Neuronal stem cell (in vitro differentiated cells): ENCODE measurements at regions not wholly inside any gene's neighbourhood (a gene's known extent, or its start where the extent isn't known, plus 50 kb on each side); places are given as distances from the start of the nearest gene placed in this dataset.

Experiments used
- DNase-seq: peaks from one replicate; pipeline ENCODE4 v3.0.0-alpha.2; 2013; ENCODE audit warnings: low spot score
- H2AFZ ChIP-seq: one replicate; pipeline ENCODE4 v1.6.1; 2013; ENCODE audit warnings: mild to moderate bottlenecking, low read length, inconsistent platforms
- H2AK5ac ChIP-seq: 2 replicates; pipeline ENCODE4 v1.6.1; 2013; ENCODE audit warnings: low read depth, mild to moderate bottlenecking, inconsistent platforms, low read length, moderate library complexity, mixed read lengths
- H2BK120ac ChIP-seq: 2 replicates; pipeline ENCODE4 v1.6.1; 2013; ENCODE audit warnings: low read depth, mild to moderate bottlenecking, inconsistent platforms, low read length, moderate library complexity, mixed read lengths
- H2BK12ac ChIP-seq: one replicate; pipeline ENCODE4 v1.6.1; 2013; ENCODE audit warnings: low read length, inconsistent platforms
- H2BK15ac ChIP-seq: 2 replicates; pipeline ENCODE4 v1.6.1; 2013; ENCODE audit warnings: mild to moderate bottlenecking, low read length, inconsistent platforms, mixed read lengths
- H2BK5ac ChIP-seq: one replicate; pipeline ENCODE4 v1.6.1; 2013; ENCODE audit warnings: inconsistent platforms, mild to moderate bottlenecking, low read length, moderate library complexity
- H3K14ac ChIP-seq: one replicate; pipeline ENCODE4 v1.6.1; 2013; ENCODE audit warnings: low read length, inconsistent platforms
- H3K18ac ChIP-seq: 2 replicates; pipeline ENCODE4 v1.6.1; 2013; ENCODE audit warnings: low read length, inconsistent platforms
- H3K23ac ChIP-seq: 2 replicates; pipeline ENCODE4 v1.6.1; 2013; ENCODE audit warnings: low read depth, mild to moderate bottlenecking, mixed read lengths, low read length, inconsistent platforms; ENCODE audit not compliant: poor library complexity
- H3K27ac ChIP-seq: replicated peaks from 3 replicates; pipeline ENCODE4 v1.5.1; 2013; ENCODE audit warnings: low read length, inconsistent platforms
- H3K27me3 ChIP-seq, 3 experiments: 2 replicates each; pipeline ENCODE4 v1.6.1; 2013; ENCODE audit warnings: low read length in 3 of 3, mild to moderate bottlenecking in 2 of 3, inconsistent platforms in 1 of 3, low read depth in 1 of 3, mixed read lengths in 1 of 3, moderate library complexity in 1 of 3; ENCODE audit not compliant: control insufficient read depth in 3 of 3, insufficient read depth in 3 of 3
- H3K36me3 ChIP-seq, 2 donors: replicated peaks in 1 of 2; 2 replicates each; pipeline ENCODE4 v1.6.1; 2013; ENCODE audit warnings: low read length in 2 of 2; ENCODE audit not compliant: control insufficient read depth in 2 of 2, insufficient read depth in 2 of 2
- H3K4ac ChIP-seq: 2 replicates; pipeline ENCODE4 v1.6.1; 2013; ENCODE audit warnings: inconsistent platforms, mild to moderate bottlenecking, low read length, moderate library complexity
- H3K4me1 ChIP-seq, 2 donors: 1 replicate in 1 of 2; 2 replicates in 1 of 2; pipeline ENCODE4 v1.6.1; 2013; ENCODE audit warnings: low read length in 2 of 2, low read depth in 1 of 2; ENCODE audit not compliant: control insufficient read depth in 2 of 2, insufficient read depth in 1 of 2
- H3K4me2 ChIP-seq: one replicate; pipeline ENCODE4 v1.6.1; 2013; ENCODE audit warnings: mild to moderate bottlenecking, low read length, inconsistent platforms; ENCODE audit not compliant: insufficient read depth, poor library complexity, severe bottlenecking
- H3K4me3 ChIP-seq, 2 donors: 2 replicates each; pipeline ENCODE4 v1.5.1; 2013; ENCODE audit warnings: low read length in 2 of 2, mild to moderate bottlenecking in 2 of 2, inconsistent platforms in 1 of 2, moderate library complexity in 1 of 2
- H3K79me1 ChIP-seq: one replicate; pipeline ENCODE4 v1.6.1; 2013; ENCODE audit warnings: low read depth, mild to moderate bottlenecking, inconsistent platforms, low read length, moderate library complexity
- H3K9ac ChIP-seq: one replicate; pipeline ENCODE4 v1.6.1; 2013; ENCODE audit warnings: mild to moderate bottlenecking, low read depth, low read length, inconsistent platforms; ENCODE audit not compliant: poor library complexity
- H3K9me3 ChIP-seq, 2 donors: replicated peaks in 1 of 2; 2 replicates each; pipeline versions ENCODE3 to v1.6.1; 2013; ENCODE audit warnings: low read length in 2 of 2, mild to moderate bottlenecking in 2 of 2, inconsistent platforms in 1 of 2, low read depth in 1 of 2, mixed read lengths in 1 of 2, moderate library complexity in 1 of 2; ENCODE audit not compliant: control insufficient read depth in 2 of 2, insufficient read depth in 1 of 2
- H4K8ac ChIP-seq: one replicate; pipeline ENCODE4 v1.6.1; 2013; ENCODE audit warnings: low read depth, mild to moderate bottlenecking, inconsistent platforms, low read length, moderate library complexity
- H4K91ac ChIP-seq: one replicate; pipeline ENCODE4 v1.6.1; 2013; ENCODE audit warnings: low read length, low read depth, mild to moderate bottlenecking, inconsistent platforms; ENCODE audit not compliant: poor library complexity
- WGBS, 2 donors: extraction: QIAGEN DNeasy Blood & Tissue Kit; methylation state at CpG; one replicate each; pipeline ENCODE4 v1.1.7; 2013; ENCODE audit warnings: missing lambda C conversion rate in 2 of 2, mixed read lengths in 1 of 2; ENCODE audit not compliant: insufficient read length in 2 of 2, insufficient replicate concordance in 1 of 2; ENCODE audit errors: extremely low coverage in 2 of 2; 5-methylcytosine and 5-hydroxymethylcytosine counted together

- Histone ChIP-seq H3K9ac (no peak overlapping the region), H3K18ac (no peak overlapping the region), H2BK15ac (no peak overlapping the region), H3K23ac (no peak overlapping the region), H3K4ac (no peak overlapping the region), H3K4me2 (no peak overlapping the region), H4K8ac (no peak overlapping the region), H2BK12ac (no peak overlapping the region), H2BK120ac (no peak overlapping the region), H3K14ac (no peak overlapping the region), H3K4me1 (no peaks in the 10 kb centered on the region), H2BK5ac (no peak overlapping the region), H3K4me3 (no peak overlapping the region), H3K27me3 (peaks cover 0 to 5% (median 0%) of the 10 kb centered on the region in 3 experiments), H2AFZ (no peak overlapping the region), H2AK5ac (no peak overlapping the region), H3K79me1 (no peaks in the 10 kb centered on the region), H3K9me3 (no peaks in the 10 kb centered on the region), H4K91ac (no peak overlapping the region), H3K27ac (no peak overlapping the region), H3K36me3 (no peaks in the 10 kb centered on the region)
- WGBS, 2 donors, result no CpG with 5 or more reads among the region's 3 CpGs
- DNase-seq, result no peak
These were observed 72.8 kb upstream of the RAI2 start for GRCh38 chrX:17933856-17934255.

GRCh38 chrX:17932781-17933180 lies 71.7 kb upstream of the RAI2 start:
- no peak overlapping the region for H2AFZ ChIP-seq
- H3K14ac ChIP-seq, result no peak overlapping the region
- H3K36me3 ChIP-seq, result no peaks in the 10 kb centered on the region
- H3K23ac ChIP-seq, result no peak overlapping the region
- H3K27me3 ChIP-seq, result peaks cover 0 to 10% (median 0%) of the 10 kb centered on the region in 3 experiments
- no peak overlapping the region for H3K4me3 ChIP-seq
- H4K8ac ChIP-seq, result no peak overlapping the region
- H3K27ac ChIP-seq, result no peak overlapping the region
- no peak overlapping the region for H2BK5ac ChIP-seq
- no peak overlapping the region for H2BK15ac ChIP-seq
- WGBS, 2 donors, result no CpG with 5 or more reads among the region's 4 CpGs
- H3K4me2 ChIP-seq, result no peak overlapping the region
- H2BK120ac ChIP-seq, result no peak overlapping the region
- H3K9me3 ChIP-seq, result no peaks in the 10 kb centered on the region
- H2AK5ac ChIP-seq, result no peak overlapping the region
- H4K91ac ChIP-seq, result no peak overlapping the region
- no peak overlapping the region for H3K9ac ChIP-seq
- no peaks in the 10 kb centered on the region for H3K79me1 ChIP-seq
- DNase-seq, result no peak
- no peak overlapping the region for H2BK12ac ChIP-seq
- H3K4me1 ChIP-seq, result no peaks in the 10 kb centered on the region
- no peak overlapping the region for H3K18ac ChIP-seq
- H3K4ac ChIP-seq, result no peak overlapping the region

- H3K27ac ChIP-seq, result no peak overlapping the region
These were observed 70.8 kb upstream of the RAI2 start for GRCh38 chrX:17931855-17932254.

GRCh38 chrX:17930850-17931249 lies 69.8 kb upstream of the RAI2 start:
- H3K79me1 ChIP-seq, result no peaks in the 10 kb centered on the region
- no peak overlapping the region for H3K23ac ChIP-seq
- H4K8ac ChIP-seq, result no peak overlapping the region
- no peak overlapping the region for H2AFZ ChIP-seq
- no peak overlapping the region for H3K18ac ChIP-seq
- no peak for DNase-seq
- H3K9me3 ChIP-seq, result no peaks in the 10 kb centered on the region
- peaks cover 0 to 10% (median 0%) of the 10 kb centered on the region in 3 experiments for H3K27me3 ChIP-seq
- H2BK5ac ChIP-seq, result no peak overlapping the region
- H3K9ac ChIP-seq, result no peak overlapping the region
- no peak overlapping the region for H2BK12ac ChIP-seq
- H2AK5ac ChIP-seq, result no peak overlapping the region
- H3K4me1 ChIP-seq, result no peaks in the 10 kb centered on the region
- no peak overlapping the region for H2BK15ac ChIP-seq
- no peak overlapping the region for H3K27ac ChIP-seq
- H3K4me3 ChIP-seq, result no peak overlapping the region
- H4K91ac ChIP-seq, result no peak overlapping the region
- no peak overlapping the region for H3K4ac ChIP-seq
- H3K36me3 ChIP-seq, result no peaks in the 10 kb centered on the region
- H3K14ac ChIP-seq, result no peak overlapping the region
- H3K4me2 ChIP-seq, result no peak overlapping the region
- WGBS, 2 donors, result no CpG with 5 or more reads among the region's 4 CpGs
- H2BK120ac ChIP-seq, result no peak overlapping the region

More at GRCh38 chrX:17931855-17932254, 70.8 kb upstream of the RAI2 start:
- Histone ChIP-seq H3K14ac (no peak overlapping the region), H3K9me3 (no peaks in the 10 kb centered on the region), H3K4me1 (no peaks in the 10 kb centered on the region), H3K36me3 (no peaks in the 10 kb centered on the region), H2AK5ac (no peak overlapping the region), H3K79me1 (no peaks in the 10 kb centered on the region), H3K9ac (no peak overlapping the region), H4K91ac (no peak overlapping the region), H3K27me3 (peaks cover 0 to 10% (median 0%) of the 10 kb centered on the region in 3 experiments), H3K4ac (no peak overlapping the region), H3K4me2 (no peak overlapping the region), H2BK5ac (no peak overlapping the region), H3K18ac (no peak overlapping the region), H4K8ac (no peak overlapping the region), H2AFZ (no peak overlapping the region), H2BK12ac (no peak overlapping the region), H3K4me3 (no peak overlapping the region), H2BK15ac (no peak overlapping the region), H3K23ac (no peak overlapping the region), H2BK120ac (no peak overlapping the region)
- WGBS, 2 donors, result no CpG with 5 or more reads among the region's 7 CpGs
- DNase-seq, result no peak
